GM21576 (cell line): ENCODE measurements at regions not wholly inside any gene's neighbourhood (a gene's known extent, or its start where the extent isn't known, plus 50 kb on each side); places are given as distances from the start of the nearest gene placed in this dataset.
A peak's percentile ranks its signal among the peaks of the same experiment; 100 is the strongest.

Experiments
- ATAC-seq: cut with Tn5 transposase; IDR thresholded peaks from one replicate; pipeline ENCODE4 v1.9.1; 2021; ENCODE audit warnings: mild to moderate bottlenecking, moderate library complexity; ENCODE audit not compliant: unreplicated experiment

GRCh38 chr3:99240700-99241099 lies 339.2 kb upstream of the DCBLD2 start:
- ATAC-seq = no peak

GRCh38 chr3:99236576-99236975 lies 335.1 kb upstream of the DCBLD2 start:
- ATAC-seq = no peak

GRCh38 chr3:99232696-99233095 lies 331.2 kb upstream of the DCBLD2 start:
- ATAC-seq = no peak

GRCh38 chr3:99218468-99218867 lies 317.0 kb upstream of the DCBLD2 start:
- no peak for ATAC-seq

GRCh38 chr3:99212969-99213368 lies 311.5 kb upstream of the DCBLD2 start:
- no peak for ATAC-seq

- ATAC-seq = no peak
Observed at GRCh38 chr3:99211309-99211708, 309.8 kb upstream of the DCBLD2 start.

GRCh38 chr3:99199021-99199420 lies 297.5 kb upstream of the DCBLD2 start:
- no peak for ATAC-seq

GRCh38 chr3:99191186-99191585 lies 289.7 kb upstream of the DCBLD2 start:
- ATAC-seq = no peak

GRCh38 chr3:99188936-99189335 lies 287.4 kb upstream of the DCBLD2 start:
- no peak for ATAC-seq

GRCh38 chr3:99186016-99186415 lies 284.5 kb upstream of the DCBLD2 start:
- no peak for ATAC-seq

GRCh38 chr3:99176169-99176964 lies 274.9 kb upstream of the DCBLD2 start:
- no peak for ATAC-seq

GRCh38 chr3:99175276-99175812 lies 273.8 kb upstream of the DCBLD2 start:
- ATAC-seq = no peak

GRCh38 chr3:99172736-99173657 lies 271.5 kb upstream of the DCBLD2 start:
- ATAC-seq = peak; percentile 69

- no peak for ATAC-seq
Observed at GRCh38 chr3:99171800-99172199, 270.3 kb upstream of the DCBLD2 start.

GRCh38 chr3:99170867-99171517 lies 269.5 kb upstream of the DCBLD2 start:
- no peak for ATAC-seq

- ATAC-seq = no peak
Observed at GRCh38 chr3:99167071-99167470, 265.6 kb upstream of the DCBLD2 start.

- no peak for ATAC-seq
Observed at GRCh38 chr3:99163314-99163713, 261.8 kb upstream of the DCBLD2 start.

GRCh38 chr3:99159220-99159762 lies 257.8 kb upstream of the DCBLD2 start:
- ATAC-seq = no peak

- ATAC-seq = no peak
Observed at GRCh38 chr3:99145031-99145430, 243.5 kb upstream of the DCBLD2 start.

GRCh38 chr3:99143493-99143892 lies 242.0 kb upstream of the DCBLD2 start:
- no peak for ATAC-seq

- ATAC-seq = no peak
Observed at GRCh38 chr3:99134986-99135385, 233.5 kb upstream of the DCBLD2 start.
